ENCODE measurements at regions not wholly inside any gene's neighbourhood (a gene's known extent, or its start where the extent isn't known, plus 50 kb on each side); places are given as distances from the start of the nearest gene placed in this dataset.

- no peaks in the 10 kb centered on the region for H3K36me3 ChIP-seq (replicated peaks in 1 of 2; ENCODE audit: control extremely low read depth in 1 of 2, control insufficient read depth in 1 of 2, extremely low read depth in 1 of 2, insufficient read depth in 2 of 2, low read length in 1 of 2)
- no peak overlapping the region for H2AFZ ChIP-seq (ENCODE audit: insufficient read depth, low read depth, low read length, poor library complexity, severe bottlenecking)
- Mint-ChIP-seq H3K27me3 (no peaks in the 10 kb centered on the region), H3K27ac (no peak overlapping the region), H3K9me3 (ENCODE audit: insufficient read depth) (no peaks in the 10 kb centered on the region), H3K4me3 (no peak overlapping the region), H3K4me1 (no peaks in the 10 kb centered on the region)
- no peak for TF ChIP-seq EZH2 (IDR thresholded peaks at IDR 0.05; ENCODE audit: borderline replicate concordance, insufficient read depth, low read depth, low read length, poor library complexity, severe bottlenecking)
- TF ChIP-seq, protein P1, sequence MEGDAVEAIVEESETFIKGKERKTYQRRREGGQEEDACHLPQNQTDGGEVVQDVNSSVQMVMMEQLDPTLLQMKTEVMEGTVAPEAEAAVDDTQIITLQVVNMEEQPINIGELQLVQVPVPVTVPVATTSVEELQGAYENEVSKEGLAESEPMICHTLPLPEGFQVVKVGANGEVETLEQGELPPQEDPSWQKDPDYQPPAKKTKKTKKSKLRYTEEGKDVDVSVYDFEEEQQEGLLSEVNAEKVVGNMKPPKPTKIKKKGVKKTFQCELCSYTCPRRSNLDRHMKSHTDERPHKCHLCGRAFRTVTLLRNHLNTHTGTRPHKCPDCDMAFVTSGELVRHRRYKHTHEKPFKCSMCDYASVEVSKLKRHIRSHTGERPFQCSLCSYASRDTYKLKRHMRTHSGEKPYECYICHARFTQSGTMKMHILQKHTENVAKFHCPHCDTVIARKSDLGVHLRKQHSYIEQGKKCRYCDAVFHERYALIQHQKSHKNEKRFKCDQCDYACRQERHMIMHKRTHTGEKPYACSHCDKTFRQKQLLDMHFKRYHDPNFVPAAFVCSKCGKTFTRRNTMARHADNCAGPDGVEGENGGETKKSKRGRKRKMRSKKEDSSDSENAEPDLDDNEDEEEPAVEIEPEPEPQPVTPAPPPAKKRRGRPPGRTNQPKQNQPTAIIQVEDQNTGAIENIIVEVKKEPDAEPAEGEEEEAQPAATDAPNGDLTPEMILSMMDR (IDR thresholded peaks at IDR 0.05) = no peak
- no peaks in the 10 kb centered on the region for H4K20me1 ChIP-seq (ENCODE audit: control insufficient read depth, insufficient read depth, low read length, poor library complexity, severe bottlenecking)
- no peaks in the 10 kb centered on the region for H3K27me3 ChIP-seq (replicated peaks in 1 of 4; ENCODE audit: control extremely low read depth in 1 of 4, control insufficient read depth in 3 of 4, insufficient read depth in 4 of 4, low read length in 3 of 4)
- ATAC-seq (ENCODE audit: low read depth) (no peak), DNase-seq (no peak)
- POLR2A ChIA-PET = no interaction called here
- WGBS (ENCODE audit: insufficient coverage) = no CpG with 5 or more reads among the region's 3 CpGs
- H3K9me3 ChIP-seq (ENCODE audit: control extremely low read depth in 1 of 3, control insufficient read depth in 2 of 3, insufficient read depth in 1 of 3, low read length in 2 of 3) = no peaks in the 10 kb centered on the region
- H3K4me3 ChIP-seq (ENCODE audit: control extremely low read depth in 1 of 5, extremely low read depth in 1 of 5, insufficient read depth in 1 of 5, low read depth in 2 of 5, low read length in 4 of 5) = no peak overlapping the region
- no peaks in the 10 kb centered on the region for H3K4me1 ChIP-seq (ENCODE audit: control insufficient read depth in 2 of 2, insufficient read depth in 2 of 2, low read length in 2 of 2)
- intact Hi-C loops (cut with micrococcal nuclease) = no loop called here
- H3K4me2 ChIP-seq (replicated peaks; ENCODE audit: low read depth, low read length, poor library complexity, severe bottlenecking) = no peak overlapping the region
- no peaks in the 10 kb centered on the region for H3K79me2 ChIP-seq (ENCODE audit: control insufficient read depth, insufficient read depth, low read length)
- CTCF ChIA-PET = no interaction called here
- no peak overlapping the region for H3K9ac ChIP-seq (ENCODE audit: low read length)
- H3K27ac ChIP-seq (ENCODE audit: low read length in 2 of 2) = no peak overlapping the region
These were observed 185.6 kb upstream of the NAV3 start for GRCh38 chr12:77644915-77645605.

- no peak overlapping the region for H3K27ac ChIP-seq (ENCODE audit: low read length in 2 of 2)
- no peaks in the 10 kb centered on the region for H3K4me1 ChIP-seq (ENCODE audit: control insufficient read depth in 2 of 2, insufficient read depth in 2 of 2, low read length in 2 of 2)
- no peak for ATAC-seq (ENCODE audit: low read depth)
- H3K36me3 ChIP-seq (replicated peaks in 1 of 2; ENCODE audit: control extremely low read depth in 1 of 2, control insufficient read depth in 1 of 2, extremely low read depth in 1 of 2, insufficient read depth in 2 of 2, low read length in 1 of 2) = no peaks in the 10 kb centered on the region
- no peaks in the 10 kb centered on the region for H3K9me3 ChIP-seq (ENCODE audit: control extremely low read depth in 1 of 3, control insufficient read depth in 2 of 3, insufficient read depth in 1 of 3, low read length in 2 of 3)
- no peak overlapping the region for H3K9ac ChIP-seq (ENCODE audit: low read length)
- WGBS (ENCODE audit: insufficient coverage) = no CpG with 5 or more reads among the region's 3 CpGs
- no peak for DNase-seq
- H3K27me3 ChIP-seq (replicated peaks in 1 of 4; ENCODE audit: control extremely low read depth in 1 of 4, control insufficient read depth in 3 of 4, insufficient read depth in 4 of 4, low read length in 3 of 4) = no peaks in the 10 kb centered on the region
- H3K79me2 ChIP-seq (ENCODE audit: control insufficient read depth, insufficient read depth, low read length) = no peaks in the 10 kb centered on the region
- Mint-ChIP-seq H3K27ac (no peak overlapping the region), H3K9me3 (ENCODE audit: insufficient read depth) (no peaks in the 10 kb centered on the region), H3K27me3 (no peaks in the 10 kb centered on the region), H3K4me1 (no peaks in the 10 kb centered on the region), H3K4me3 (no peak overlapping the region)
- POLR2A ChIA-PET = no interaction called here
- no peak overlapping the region for H2AFZ ChIP-seq (ENCODE audit: insufficient read depth, low read depth, low read length, poor library complexity, severe bottlenecking)
- TF ChIP-seq, protein P1 (IDR thresholded peaks at IDR 0.05) = no peak
- TF ChIP-seq EZH2 (IDR thresholded peaks at IDR 0.05; ENCODE audit: borderline replicate concordance, insufficient read depth, low read depth, low read length, poor library complexity, severe bottlenecking) = no peak
- H3K4me2 ChIP-seq (replicated peaks; ENCODE audit: low read depth, low read length, poor library complexity, severe bottlenecking) = no peak overlapping the region
- no peak overlapping the region for H3K4me3 ChIP-seq (ENCODE audit: control extremely low read depth in 1 of 5, extremely low read depth in 1 of 5, insufficient read depth in 1 of 5, low read depth in 2 of 5, low read length in 4 of 5)
- intact Hi-C loops (cut with micrococcal nuclease) = no loop called here
- CTCF ChIA-PET = no interaction called here
- no peaks in the 10 kb centered on the region for H4K20me1 ChIP-seq (ENCODE audit: control insufficient read depth, insufficient read depth, low read length, poor library complexity, severe bottlenecking)
These were observed 188.4 kb upstream of the NAV3 start for GRCh38 chr12:77642246-77642645.
